GM18873 (cell line): ENCODE measurements at regions not wholly inside any gene's neighbourhood (a gene's known extent, or its start where the extent isn't known, plus 50 kb on each side); places are given as distances from the start of the nearest gene placed in this dataset.
"Not testable (repeated sequence)": the region's sequence is repeated elsewhere in the genome, so short reads cannot be mapped to it uniquely, and the experiment has no call there.

Experiments used
- ATAC-seq: cut with Tn5 transposase; IDR thresholded peaks from one replicate; pipeline ENCODE4 v1.9.1; 2021; ENCODE audit warnings: mild to moderate bottlenecking, moderate library complexity, moderate number of reproducible peaks; ENCODE audit not compliant: unreplicated experiment, low FRiP score

DNA sequence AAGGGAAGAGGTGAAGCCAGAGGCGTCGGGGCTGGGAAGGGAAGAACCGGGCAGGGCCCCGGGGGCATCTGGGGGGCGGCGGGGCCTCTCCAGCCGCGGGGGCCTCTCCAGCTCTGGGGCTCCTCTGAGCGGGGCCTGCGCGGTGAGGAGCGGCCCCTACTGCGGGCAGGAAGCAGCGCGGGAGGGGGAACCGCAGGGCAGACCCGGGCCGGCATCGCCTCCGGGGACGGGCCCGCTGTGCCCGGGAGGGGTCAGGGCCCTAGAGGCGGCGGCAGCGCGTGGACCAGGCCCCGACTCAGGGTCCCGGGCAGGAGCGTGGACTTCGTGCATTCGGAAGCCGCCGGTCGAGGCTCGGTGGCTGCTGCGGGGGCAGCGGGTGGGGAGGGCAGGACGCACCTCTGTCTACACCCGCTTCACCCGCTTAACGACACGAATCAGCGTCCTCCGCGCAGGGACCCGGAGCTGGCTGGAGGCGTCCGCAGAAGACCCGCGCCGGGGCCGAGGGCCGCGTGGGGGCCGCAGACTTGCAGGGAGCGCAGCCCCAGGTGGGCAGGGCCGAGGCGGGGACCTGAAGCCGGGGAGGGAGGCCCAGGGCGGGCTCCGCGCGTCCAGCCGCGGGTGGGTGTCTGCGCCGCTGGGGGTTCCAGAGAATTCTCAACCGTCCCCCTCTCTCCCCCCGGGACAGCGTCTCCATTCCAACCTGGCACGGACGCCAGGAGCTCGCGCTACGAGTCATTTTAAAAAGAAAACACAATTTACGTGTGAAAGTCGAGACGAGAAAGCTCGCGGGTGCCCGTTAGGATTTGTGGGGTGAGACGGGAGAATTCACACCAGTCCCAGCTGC, 345.0 kb downstream of the ADGRD1 start:
- ATAC-seq = not testable (repeated sequence)

DNA sequence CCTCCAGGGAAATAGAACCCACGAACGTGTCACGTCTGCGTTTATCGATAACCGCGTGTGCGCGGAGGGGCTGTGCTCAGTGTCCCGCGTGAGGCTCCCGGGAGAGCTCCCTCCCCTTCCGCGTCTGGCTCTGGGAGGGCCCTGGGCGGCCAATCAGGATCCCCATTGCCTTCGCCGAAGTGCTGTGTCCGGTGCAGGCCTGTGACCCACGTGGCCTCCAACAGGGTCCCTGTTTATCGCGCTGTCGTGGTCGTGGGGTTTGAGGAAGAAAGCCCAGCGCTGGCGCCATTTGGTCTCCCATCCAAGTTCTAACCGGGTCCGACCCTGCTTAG, 345.6 kb downstream of the ADGRD1 start:
- ATAC-seq = not testable (repeated sequence)

GRCh38 chr12:131303576-131303975, 349.9 kb downstream of the ADGRD1 start:
- not testable (repeated sequence) for ATAC-seq

GRCh38 chr12:131304642-131305041, 350.9 kb downstream of the ADGRD1 start:
- not testable (repeated sequence) for ATAC-seq

GRCh38 chr12:131309700-131310099, 356.0 kb downstream of the ADGRD1 start:
- ATAC-seq = no peak

- not testable (repeated sequence) for ATAC-seq
These were observed 356.7 kb downstream of the ADGRD1 start for GRCh38 chr12:131310227-131310969.

DNA sequence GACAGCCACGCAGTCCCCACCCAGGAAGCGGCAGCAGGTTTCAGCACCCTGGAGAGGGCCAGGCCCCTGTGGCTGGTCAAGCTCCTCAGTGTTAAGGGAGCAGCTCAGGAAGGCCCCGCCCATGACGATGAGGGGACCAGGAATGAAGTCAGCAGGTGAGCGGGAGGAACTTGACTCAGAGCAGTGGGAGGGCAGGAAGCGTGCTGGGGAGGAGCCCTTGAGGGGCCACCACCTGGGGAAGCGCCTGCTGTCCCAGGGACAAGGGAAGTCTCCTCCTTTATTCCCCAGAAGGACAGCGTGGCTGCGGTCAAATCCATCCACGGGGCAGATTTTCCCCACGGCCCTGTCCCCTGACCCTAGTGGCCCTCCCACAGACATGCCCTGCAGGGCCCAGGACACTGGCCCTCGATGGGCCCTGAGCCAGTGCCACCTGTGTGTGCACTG, 357.6 kb downstream of the ADGRD1 start:
- ATAC-seq = not testable (repeated sequence)

- ATAC-seq = no peak
These were observed 358.1 kb downstream of the ADGRD1 start for GRCh38 chr12:131311764-131312163.

DNA sequence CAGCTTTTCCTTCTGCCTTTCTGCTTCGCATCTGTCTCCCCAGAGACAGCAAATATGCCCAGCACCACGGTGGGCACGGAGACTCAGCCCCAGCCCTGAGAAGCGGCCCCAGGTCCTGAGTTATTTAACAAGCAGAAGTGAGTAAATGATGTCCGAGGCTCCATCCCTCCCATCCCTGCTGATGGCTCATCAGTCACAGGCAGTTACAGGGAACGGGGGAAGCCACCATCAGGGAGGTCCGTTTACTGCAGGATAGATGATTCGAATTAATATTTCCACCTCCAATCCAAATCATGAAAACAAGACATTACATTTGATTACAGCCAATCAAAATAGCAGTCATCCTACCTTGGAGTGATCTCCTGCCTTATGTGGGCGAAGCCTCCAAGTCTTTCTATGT, 358.7 kb downstream of the ADGRD1 start:
- ATAC-seq = not testable (repeated sequence)

DNA sequence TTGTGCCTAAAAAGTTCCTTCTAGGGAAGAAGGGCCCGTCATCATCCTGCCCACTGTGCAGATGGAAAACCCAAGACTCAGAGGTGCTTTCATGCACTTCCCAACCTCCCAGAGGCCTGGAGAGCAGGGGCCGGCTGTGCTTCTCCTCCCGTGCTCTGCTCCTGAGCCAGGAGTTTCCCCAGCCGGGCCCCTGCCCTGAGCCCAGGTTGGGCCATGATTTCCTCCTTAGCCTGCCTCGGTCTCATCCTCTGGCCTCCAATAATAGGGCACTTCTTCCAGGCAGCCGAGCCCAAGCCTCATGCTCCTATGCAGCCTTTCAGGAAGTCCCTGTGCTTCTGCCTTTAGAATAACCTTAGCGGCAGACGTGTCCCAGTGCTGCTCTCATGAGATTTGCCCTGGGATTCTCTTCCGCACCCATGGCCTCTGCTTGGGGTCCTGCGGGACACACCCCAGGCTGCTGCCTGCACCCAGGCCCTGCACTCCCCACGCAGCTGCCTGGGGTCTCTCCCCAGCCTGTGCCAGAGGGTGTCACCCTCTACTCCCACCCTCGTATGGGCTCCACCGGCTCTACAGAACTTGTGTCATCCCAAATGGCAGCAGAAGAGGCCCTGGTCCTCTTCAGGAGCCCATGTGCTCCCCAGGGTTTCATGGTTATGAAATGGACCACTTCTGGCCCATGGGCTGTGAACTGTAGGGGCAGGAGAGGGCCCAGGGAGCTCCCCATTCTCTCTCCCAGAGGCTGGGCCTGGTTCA, 359.3 kb downstream of the ADGRD1 start:
- no peak for ATAC-seq

DNA sequence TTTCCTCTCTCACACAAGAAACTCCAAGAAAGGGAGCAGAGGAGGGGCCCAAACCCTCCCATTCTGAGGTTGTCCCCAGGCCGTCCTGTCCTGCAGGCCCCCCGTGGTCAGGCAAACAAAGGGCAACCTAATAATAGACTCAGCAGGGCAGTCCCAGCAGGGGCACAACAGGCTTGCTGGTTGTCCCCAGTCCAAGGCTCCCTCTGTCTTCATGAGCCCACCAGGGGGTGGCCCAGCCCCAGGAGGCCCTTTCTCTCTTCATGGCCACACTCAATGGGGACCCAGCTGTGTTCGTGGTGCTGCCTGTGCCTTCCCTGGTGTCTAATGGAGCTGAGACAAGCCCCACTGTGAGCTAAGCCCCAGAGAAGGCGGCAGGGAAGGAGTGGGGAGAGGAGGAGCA, 359.9 kb downstream of the ADGRD1 start:
- ATAC-seq = no peak

GRCh38 chr12:131314524-131315090, 360.9 kb downstream of the ADGRD1 start:
- ATAC-seq = no peak

GRCh38 chr12:131315601-131316000, 361.9 kb downstream of the ADGRD1 start:
- no peak for ATAC-seq

DNA sequence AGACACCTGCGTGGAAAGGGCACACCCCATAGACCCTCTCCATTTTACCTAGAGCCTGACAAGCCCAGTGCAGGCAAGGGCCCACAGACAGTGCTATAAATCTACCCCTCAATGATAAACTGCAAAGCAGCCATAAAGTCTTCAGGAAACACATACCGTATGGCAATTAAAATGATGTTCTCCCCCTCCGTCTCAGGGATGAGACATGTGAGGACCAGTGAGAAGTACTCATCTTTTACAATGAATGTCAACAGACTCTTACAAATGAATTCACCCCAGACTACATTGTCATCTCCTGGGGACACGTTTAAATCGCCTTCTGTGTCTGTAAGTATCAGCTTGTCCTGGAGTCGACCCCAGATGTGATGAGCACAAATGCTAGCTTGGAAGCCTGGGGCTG, 362.7 kb downstream of the ADGRD1 start:
- ATAC-seq = no peak

DNA sequence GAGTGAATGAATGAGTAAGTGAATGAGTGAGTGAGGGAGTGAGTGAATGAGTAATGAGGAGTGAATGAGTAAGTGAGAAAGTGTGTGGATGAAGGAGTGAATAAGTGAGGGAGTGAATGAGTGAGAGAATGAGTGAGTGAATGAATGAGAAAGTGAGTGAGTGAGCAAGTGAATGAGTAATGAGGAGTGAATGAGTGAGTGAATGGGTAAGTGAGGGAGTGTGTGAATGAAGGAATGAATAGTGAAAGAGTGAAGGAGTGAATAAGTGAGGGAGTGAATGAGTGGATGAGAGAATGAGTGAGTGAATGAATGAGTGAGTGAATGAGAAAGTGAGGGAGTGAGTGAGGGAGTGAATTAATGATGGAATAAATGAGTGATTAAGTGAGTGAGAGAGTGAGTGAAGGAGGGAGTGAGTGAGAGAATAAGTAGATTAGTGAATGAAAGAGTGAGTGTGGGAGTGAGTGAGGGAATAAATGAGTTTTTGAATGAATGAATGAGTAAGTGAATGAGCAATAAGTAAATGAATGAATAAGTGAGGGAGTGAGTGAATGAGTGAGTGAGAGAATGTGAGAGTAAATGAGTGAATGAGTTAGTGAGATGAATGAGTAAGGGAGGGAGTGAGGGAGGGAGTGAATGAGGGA, 364.5 kb downstream of the ADGRD1 start:
- no peak for ATAC-seq

- no peak for ATAC-seq
These were observed 368.3 kb downstream of the ADGRD1 start for GRCh38 chr12:131321988-131322387.

- ATAC-seq = not testable (repeated sequence)
These were observed 368.8 kb downstream of the ADGRD1 start for GRCh38 chr12:131322460-131322859.

GRCh38 chr12:131323879-131324278, 370.2 kb downstream of the ADGRD1 start:
- ATAC-seq = no peak

GRCh38 chr12:131327521-131328488, 374.1 kb downstream of the ADGRD1 start:
- no peak for ATAC-seq
